ENCODE measurements at regions not wholly inside any gene's neighbourhood (a gene's known extent, or its start where the extent isn't known, plus 50 kb on each side); places are given as distances from the start of the nearest gene placed in this dataset.
A peak's percentile ranks its signal among the peaks of the same experiment; 100 is the strongest.

GRCh38 chr12:23141335-23141734 lies 516.4 kb downstream of the ETNK1 start:
- TF ChIP-seq, protein P1, sequence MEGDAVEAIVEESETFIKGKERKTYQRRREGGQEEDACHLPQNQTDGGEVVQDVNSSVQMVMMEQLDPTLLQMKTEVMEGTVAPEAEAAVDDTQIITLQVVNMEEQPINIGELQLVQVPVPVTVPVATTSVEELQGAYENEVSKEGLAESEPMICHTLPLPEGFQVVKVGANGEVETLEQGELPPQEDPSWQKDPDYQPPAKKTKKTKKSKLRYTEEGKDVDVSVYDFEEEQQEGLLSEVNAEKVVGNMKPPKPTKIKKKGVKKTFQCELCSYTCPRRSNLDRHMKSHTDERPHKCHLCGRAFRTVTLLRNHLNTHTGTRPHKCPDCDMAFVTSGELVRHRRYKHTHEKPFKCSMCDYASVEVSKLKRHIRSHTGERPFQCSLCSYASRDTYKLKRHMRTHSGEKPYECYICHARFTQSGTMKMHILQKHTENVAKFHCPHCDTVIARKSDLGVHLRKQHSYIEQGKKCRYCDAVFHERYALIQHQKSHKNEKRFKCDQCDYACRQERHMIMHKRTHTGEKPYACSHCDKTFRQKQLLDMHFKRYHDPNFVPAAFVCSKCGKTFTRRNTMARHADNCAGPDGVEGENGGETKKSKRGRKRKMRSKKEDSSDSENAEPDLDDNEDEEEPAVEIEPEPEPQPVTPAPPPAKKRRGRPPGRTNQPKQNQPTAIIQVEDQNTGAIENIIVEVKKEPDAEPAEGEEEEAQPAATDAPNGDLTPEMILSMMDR (IDR thresholded peaks at IDR 0.05), result no peak
- TF ChIP-seq MAFK (IDR thresholded peaks at IDR 0.05; ENCODE audit: partially characterized antibody) (peak; percentile 59), EHF (CRISPR knock-in tag; IDR thresholded peaks at IDR 0.05) (no peak), SMC3 (IDR thresholded peaks at IDR 0.05) (no peak), MAZ (IDR thresholded peaks at IDR 0.05; ENCODE audit: borderline replicate concordance, low read depth, low read length) (no peak), PHF8 (IDR thresholded peaks at IDR 0.05; ENCODE audit: borderline replicate concordance, low read depth) (no peak), POLR2A (IDR thresholded peaks at IDR 0.05; ENCODE audit: low read length) (no peak), ESRRA (IDR thresholded peaks at IDR 0.05; ENCODE audit: borderline replicate concordance, low read length) (no peak), MAX (IDR thresholded peaks at IDR 0.05) (no peak), HMGXB4 (CRISPR knock-in tag; IDR thresholded peaks at IDR 0.05; ENCODE audit: borderline replicate concordance) (no peak), ZSCAN20 (CRISPR knock-in tag; IDR thresholded peaks at IDR 0.05) (no peak), BHLHE40 (IDR thresholded peaks at IDR 0.05; ENCODE audit: low read depth, low read length) (no peak)
- TF ChIP-seq, protein P2, sequence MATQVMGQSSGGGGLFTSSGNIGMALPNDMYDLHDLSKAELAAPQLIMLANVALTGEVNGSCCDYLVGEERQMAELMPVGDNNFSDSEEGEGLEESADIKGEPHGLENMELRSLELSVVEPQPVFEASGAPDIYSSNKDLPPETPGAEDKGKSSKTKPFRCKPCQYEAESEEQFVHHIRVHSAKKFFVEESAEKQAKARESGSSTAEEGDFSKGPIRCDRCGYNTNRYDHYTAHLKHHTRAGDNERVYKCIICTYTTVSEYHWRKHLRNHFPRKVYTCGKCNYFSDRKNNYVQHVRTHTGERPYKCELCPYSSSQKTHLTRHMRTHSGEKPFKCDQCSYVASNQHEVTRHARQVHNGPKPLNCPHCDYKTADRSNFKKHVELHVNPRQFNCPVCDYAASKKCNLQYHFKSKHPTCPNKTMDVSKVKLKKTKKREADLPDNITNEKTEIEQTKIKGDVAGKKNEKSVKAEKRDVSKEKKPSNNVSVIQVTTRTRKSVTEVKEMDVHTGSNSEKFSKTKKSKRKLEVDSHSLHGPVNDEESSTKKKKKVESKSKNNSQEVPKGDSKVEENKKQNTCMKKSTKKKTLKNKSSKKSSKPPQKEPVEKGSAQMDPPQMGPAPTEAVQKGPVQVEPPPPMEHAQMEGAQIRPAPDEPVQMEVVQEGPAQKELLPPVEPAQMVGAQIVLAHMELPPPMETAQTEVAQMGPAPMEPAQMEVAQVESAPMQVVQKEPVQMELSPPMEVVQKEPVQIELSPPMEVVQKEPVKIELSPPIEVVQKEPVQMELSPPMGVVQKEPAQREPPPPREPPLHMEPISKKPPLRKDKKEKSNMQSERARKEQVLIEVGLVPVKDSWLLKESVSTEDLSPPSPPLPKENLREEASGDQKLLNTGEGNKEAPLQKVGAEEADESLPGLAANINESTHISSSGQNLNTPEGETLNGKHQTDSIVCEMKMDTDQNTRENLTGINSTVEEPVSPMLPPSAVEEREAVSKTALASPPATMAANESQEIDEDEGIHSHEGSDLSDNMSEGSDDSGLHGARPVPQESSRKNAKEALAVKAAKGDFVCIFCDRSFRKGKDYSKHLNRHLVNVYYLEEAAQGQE (IDR thresholded peaks at IDR 0.05), result no peak

Data from A549 (cell line).